Activated CD8-positive, alpha-beta memory T cell treated with anti-CD3 and anti-CD28 coated beads, Interleukin-2, amount 50 U/mL, for 1 hour (primary cell): ENCODE measurements at regions not wholly inside any gene's neighbourhood (a gene's known extent, or its start where the extent isn't known, plus 50 kb on each side); places are given as distances from the start of the nearest gene placed in this dataset.
"Not testable (repeated sequence)": the region's sequence is repeated elsewhere in the genome, so short reads cannot be mapped to it uniquely, and the experiment has no call there.

ENCODE experiments used
- DNase-seq: peaks from one replicate; pipeline ENCODE4 v3.0.0-alpha.2; 2020; ENCODE audit errors: extremely low read depth

GRCh38 chr2:217367464-217367863 is 507.6 kb upstream of the TNP1 start:
- DNase-seq: no peak

DNA sequence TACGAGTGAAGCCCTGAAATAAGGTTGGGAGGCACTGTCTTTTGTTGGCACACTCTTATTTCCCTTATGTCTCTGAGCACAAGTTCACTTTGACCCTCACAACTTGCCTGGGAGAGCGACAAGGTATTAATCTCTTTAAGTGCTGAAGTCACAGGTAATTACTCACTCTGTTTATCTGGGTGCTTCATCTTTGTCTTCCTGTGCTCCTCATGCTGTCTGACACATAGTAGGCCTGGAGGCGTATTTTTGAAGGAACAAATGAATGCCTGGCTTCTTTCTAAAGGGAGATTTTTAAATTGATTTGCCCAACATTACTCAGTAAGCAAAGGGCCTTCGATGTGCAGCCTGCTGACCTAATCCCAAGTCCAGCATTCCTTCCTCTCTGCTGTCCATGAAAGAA is 507.1 kb upstream of the TNP1 start:
- no peak for DNase-seq

DNA sequence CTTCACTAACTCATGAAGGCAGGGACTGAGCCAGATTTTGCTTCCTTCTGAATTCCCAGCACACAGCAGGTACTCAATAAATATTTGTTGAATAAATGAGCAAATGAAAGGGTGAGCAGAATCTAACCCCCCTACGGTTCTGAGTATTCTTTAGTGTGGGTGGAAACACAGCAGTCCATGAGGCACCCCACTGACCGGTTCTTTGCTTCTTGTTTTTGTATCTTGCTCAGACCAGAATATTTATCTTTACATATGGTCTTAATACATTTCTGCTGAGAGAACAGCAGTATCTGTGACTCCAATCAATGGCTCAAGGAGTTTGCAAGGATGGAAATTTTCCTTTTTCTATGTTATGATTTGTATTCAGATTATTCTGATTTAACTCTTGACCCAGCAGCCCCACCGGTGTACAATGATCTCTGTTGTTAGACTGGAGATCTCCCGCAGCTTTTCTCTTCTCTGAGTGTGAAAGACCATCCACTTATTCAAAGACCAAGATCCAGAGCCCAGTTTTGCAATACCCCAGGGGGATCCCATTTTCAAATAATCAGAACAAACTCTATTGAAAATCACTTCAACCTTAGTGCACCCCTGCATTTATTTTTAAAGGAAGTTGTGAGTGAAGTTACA is 506.5 kb upstream of the TNP1 start:
- DNase-seq: no peak

DNA sequence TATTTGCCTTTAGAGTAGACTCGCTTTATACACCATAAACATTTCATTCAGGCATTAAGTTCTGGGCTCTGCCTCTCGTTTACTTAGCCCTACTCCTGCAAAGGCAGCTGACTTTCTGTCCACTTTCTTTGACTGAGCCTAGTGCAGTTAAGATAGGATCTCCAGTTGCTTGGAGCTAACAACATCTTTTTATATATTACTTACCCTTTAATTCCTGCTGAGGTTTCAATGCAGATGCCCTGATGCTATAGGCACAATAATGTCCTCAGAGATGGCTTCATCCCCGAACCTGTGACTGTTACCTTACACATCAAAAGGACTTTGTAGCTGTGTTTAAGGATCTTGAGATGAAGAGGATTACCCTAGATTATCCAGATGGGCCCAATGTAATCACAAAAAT is 505.8 kb upstream of the TNP1 start:
- DNase-seq: no peak

DNA sequence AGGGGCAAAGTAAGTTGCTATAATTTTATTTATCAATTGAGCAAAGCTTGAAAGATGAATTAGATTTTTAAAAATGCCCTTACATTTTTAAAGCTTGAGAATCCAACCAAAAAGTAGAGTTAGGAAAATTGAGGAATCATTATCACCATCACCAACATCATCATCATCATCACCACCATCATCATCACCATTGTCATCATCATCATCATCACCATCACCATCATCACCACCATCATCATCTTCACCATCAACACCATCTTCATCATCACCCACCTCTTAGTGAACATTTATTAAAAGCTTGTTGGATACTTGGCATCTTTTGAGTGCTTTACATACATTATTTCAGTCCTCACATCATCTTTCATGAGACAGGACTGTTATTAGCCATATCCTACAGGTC is 504.4 kb upstream of the TNP1 start:
- DNase-seq: no peak

DNA sequence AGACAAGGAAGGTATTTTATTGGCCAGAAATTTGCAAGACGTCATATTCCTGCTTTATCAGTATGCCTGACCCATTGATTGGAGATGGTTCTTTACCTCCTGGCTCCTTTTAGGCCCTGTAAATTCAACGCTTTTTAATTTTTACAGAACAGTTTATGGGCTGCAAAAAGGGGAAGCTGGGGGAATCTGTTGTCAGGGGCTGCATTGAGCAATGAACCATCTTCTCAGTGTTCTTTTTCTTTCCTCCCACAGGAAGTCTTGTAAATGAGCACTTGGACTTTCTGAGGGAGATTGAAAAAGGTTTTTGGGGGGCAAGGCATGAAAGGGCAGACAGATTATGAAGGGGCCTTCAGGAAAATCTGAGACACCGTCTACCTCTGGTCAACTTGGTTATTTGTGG is 503.6 kb upstream of the TNP1 start:
- no peak for DNase-seq

- no peak for DNase-seq
Observed at GRCh38 chr2:217362710-217363109, 502.8 kb upstream of the TNP1 start.

DNA sequence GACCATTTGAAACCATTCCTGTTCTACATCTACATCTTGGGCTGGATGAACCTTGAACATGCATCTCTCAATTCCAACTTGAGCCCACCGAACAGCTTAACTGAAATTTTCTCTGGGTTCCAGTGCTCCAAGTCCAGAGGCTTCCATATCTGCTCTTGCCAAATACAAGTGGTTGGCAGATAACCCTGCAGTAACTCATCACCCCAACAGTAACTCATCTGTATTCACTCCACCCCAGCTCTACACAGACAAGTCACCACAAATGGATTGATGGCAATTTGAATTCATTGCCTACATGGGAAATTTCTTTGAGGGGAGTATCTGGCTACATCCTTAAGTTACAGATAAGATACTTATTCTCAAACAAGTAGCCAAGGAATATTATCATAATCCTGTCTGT is 502.4 kb upstream of the TNP1 start:
- no peak for DNase-seq

GRCh38 chr2:217361483-217361880 is 501.6 kb upstream of the TNP1 start:
- no peak for DNase-seq

- DNase-seq: no peak
Observed at GRCh38 chr2:217360781-217361482, 501.1 kb upstream of the TNP1 start.

DNA sequence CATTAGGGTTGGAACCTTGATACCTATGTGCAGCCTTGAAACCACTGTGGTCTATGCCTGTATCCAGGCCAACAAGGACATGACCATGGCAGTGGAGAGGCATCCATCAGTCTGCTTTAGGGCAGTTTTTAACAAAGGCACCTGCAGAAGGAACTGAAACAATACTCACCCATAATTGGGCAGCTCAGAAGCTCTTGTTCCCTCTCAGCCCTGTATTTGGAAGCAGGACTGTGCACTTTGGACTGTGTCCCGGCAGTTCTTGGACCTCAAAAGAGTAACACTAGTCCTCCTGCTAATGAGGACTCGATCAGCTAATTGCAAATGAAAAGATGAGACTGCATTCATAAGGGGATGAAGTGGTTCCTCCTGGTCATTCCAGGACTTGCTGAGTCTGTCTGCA is 500.2 kb upstream of the TNP1 start:
- no peak for DNase-seq

GRCh38 chr2:217357886-217358620 is 498.2 kb upstream of the TNP1 start:
- DNase-seq: no peak

- no peak for DNase-seq
Observed at GRCh38 chr2:217356781-217357180, 496.9 kb upstream of the TNP1 start.

- DNase-seq: no peak
Observed at GRCh38 chr2:217356142-217356541, 496.3 kb upstream of the TNP1 start.

GRCh38 chr2:217353591-217353990 is 493.7 kb upstream of the TNP1 start:
- no peak for DNase-seq

DNA sequence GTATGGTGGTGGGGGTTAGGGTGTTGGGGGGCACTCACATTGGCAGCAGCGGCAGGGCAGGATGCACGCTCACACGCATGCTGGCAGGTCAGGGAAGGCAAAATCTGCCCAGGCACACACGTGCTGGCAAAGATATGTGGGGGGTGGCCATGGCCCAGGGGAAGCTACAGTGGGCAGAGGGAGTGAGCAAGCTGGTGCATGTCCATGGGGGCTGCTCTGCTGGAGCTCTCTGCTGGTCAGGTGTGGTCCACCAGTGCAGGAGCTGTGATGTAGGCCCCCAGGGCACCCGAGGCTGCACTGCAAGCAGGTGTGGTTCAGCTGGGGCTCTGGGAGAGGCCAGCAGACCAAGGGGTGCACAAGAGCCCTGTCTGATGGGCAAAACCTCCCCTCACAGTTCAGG is 491.5 kb upstream of the TNP1 start:
- DNase-seq: no peak

DNA sequence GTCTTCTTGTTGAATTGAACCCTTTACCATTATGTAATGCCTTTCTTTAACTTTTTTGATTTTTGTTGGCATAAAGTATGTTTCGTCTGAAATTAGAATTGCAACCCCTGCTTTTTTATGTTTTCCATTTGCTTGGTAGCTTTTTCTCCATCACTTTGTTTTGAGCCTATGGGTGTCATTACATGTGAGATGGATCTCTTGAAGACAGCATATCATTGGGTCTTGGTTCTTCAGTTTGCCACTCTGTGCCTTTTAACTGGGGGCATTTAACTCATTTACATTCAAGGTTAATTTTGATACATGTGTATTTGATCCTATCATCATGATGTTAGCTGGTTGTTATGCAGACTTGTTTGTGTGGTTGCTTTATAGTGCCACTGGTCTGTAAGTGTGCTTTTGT is 489.4 kb upstream of the TNP1 start:
- DNase-seq: no peak

DNA sequence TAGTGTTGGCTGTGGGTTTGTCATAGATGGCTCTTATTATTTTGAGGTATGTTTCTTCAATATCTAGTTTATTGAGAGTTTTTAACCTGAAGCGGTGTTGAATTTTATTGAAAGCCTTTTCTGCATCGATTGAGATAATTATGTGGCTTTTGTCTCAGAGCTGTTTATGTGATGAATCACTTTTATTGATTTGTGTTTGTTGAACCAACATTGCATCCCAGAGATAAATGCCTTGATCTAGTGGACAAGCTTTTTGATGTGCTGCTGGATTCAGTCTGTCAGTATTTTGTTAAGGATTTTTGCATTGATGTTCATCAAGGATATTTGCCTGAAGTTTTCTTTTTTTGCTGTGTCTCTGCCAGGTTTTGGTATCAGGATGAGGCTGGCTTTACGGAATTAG is 487.8 kb upstream of the TNP1 start:
- DNase-seq: not testable (repeated sequence)

- not testable (repeated sequence) for DNase-seq
Observed at GRCh38 chr2:217346043-217346442, 486.2 kb upstream of the TNP1 start.

- DNase-seq: no peak
Observed at GRCh38 chr2:217340899-217341298, 481.0 kb upstream of the TNP1 start.

DNA sequence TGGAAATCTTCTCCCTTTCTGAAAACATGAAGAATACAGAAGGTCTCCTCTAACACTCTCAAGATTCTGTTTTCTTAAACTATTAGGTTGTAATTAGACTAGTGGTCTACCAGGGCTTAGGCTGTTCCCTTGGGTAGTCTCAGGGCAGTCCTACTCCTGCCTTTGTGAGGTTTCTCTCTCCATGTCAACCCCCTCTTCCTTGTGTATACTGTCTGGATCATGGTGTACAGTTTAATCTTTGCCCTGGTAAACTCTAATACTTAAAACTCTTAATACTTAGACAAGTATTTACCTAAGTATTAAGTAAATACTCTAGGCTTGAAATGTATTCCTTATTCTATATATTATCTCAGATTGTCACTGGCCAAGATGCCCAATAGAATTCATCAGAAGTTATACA is 480.3 kb upstream of the TNP1 start:
- DNase-seq: no peak

DNA sequence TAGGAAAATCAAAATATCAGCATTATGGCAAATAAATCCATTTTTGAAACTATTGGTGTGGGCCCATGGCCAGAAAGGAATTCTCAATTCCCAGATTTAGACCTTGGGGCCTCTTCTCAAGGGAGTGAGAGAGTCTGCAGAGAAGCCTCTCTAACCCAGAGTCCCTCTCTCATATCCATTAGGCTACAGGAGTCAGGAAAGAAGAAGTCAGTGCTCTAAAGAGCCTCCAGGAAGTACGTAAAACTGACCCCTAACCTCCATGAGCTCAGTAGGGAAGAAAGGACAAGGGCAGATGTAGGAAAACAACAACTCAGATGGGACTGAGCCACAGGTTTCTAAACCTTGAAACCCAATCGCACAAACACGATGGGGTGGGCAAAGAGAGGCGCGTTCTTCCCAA is 479.9 kb upstream of the TNP1 start:
- DNase-seq: no peak

DNA sequence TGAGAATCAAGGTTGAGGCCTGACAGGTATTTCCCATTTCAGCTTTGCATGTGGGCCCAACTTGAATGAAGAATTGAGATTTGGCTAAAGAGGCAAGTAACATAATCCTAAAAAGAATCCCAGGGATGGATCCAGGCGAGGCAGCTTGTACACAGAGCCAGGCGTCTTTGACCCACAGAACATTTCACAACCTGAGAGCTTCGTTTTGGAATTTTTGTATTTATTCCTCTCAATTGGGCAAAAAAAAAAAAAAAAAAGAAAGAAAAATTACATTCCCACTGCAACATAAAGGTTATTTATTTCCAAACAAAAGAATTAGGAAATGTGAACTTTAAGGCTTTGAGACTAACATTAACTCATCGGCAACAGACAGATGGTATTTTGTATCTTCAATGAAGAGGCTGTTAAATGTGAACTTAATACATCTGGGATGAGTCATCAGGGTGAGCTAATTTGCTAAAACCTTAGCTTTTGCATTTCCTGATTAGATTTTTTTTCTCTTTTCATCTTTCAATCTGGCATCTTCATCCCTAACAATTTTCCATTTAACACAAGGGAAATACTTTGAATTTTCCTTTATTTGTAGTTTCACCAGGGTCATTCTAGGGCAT is 478.5 kb upstream of the TNP1 start:
- no peak for DNase-seq
